PC-9 (cell line): ENCODE measurements at regions not wholly inside any gene's neighbourhood (a gene's known extent, or its start where the extent isn't known, plus 50 kb on each side); places are given as distances from the start of the nearest gene placed in this dataset.

Experiments used
- BruUV-seq: library from RNA; stranded (reverse); fragments of 400-500 nt; replicated peaks from 2 replicates; lab custom pipeline; 2021; lab: Mats Ljungman, UMichigan
- CTCF ChIA-PET: fragments of 300-600 bp; sonication (Branson Sonifier 250); formaldehyde crosslinking; loops from one replicate; lab custom pipeline; 2022; ENCODE audit warnings: antibody characterized with exemption; lab: Charles Lee
- POLR2A ChIA-PET: fragments of 300-600 bp; sonication (Branson Sonifier 250); formaldehyde crosslinking; loops from one replicate; lab custom pipeline; 2022; ENCODE audit warnings: antibody characterized with exemption; ENCODE audit not compliant: unreplicated experiment; lab: Charles Lee
- DNase-seq, 2 experiments: peaks; one replicate each; pipeline versions ENCODE4 v3.0.0 to v3.0.0-alpha.2; 2015 to 2022; ENCODE audit warnings: mixed read lengths in 1 of 2
- H2AFZ ChIP-seq: fragments of 200-600 bp; sonication (generic); 2 replicates; pipeline ENCODE4 v1.8.1; 2017; ENCODE audit warnings: antibody characterized with exemption
- H3F3A ChIP-seq: fragments of 200-600 bp; sonication (generic); 2 replicates; pipeline ENCODE4 v1.8.1; 2017; ENCODE audit warnings: antibody characterized with exemption, mild to moderate bottlenecking, low read depth; ENCODE audit not compliant: insufficient read depth
- H3K27ac ChIP-seq: fragments of 200-600 bp; sonication (generic); 2 replicates; pipeline ENCODE4 v1.6.1; 2016; ENCODE audit warnings: mixed run types
- H3K27me3 ChIP-seq: fragments of 200-600 bp; sonication (generic); 2 replicates; pipeline ENCODE4 v1.6.1; 2016; ENCODE audit warnings: low read depth, mixed run types; ENCODE audit not compliant: insufficient read depth
- H3K36me3 ChIP-seq: fragments of 200-600 bp; sonication (generic); 2 replicates; pipeline ENCODE4 v1.6.1; 2016; ENCODE audit warnings: low read depth, mixed run types
- H3K4me1 ChIP-seq: fragments of 200-600 bp; sonication (generic); replicated peaks from 2 replicates; pipeline ENCODE4 v1.6.1; 2016; ENCODE audit warnings: mixed run types; ENCODE audit not compliant: insufficient read depth
- H3K4me2 ChIP-seq: fragments of 200-600 bp; sonication (generic); 2 replicates; pipeline ENCODE4 v1.6.1; 2017; ENCODE audit warnings: mixed run types
- H3K4me3 ChIP-seq: fragments of 200-600 bp; sonication (generic); 2 replicates; pipeline ENCODE4 v1.6.1; 2016; ENCODE audit warnings: mixed run types
- H3K79me2 ChIP-seq: fragments of 200-600 bp; sonication (generic); 2 replicates; pipeline ENCODE4 v1.6.1; 2017; ENCODE audit warnings: low read depth, mixed run types
- H3K9me2 ChIP-seq: fragments of 200-600 bp; sonication (generic); 2 replicates; pipeline ENCODE4 v1.8.1; 2017; ENCODE audit warnings: mild to moderate bottlenecking; ENCODE audit not compliant: insufficient read depth
- H3K9me3 ChIP-seq: fragments of 200-600 bp; sonication (generic); 2 replicates; pipeline ENCODE4 v1.8.1; 2016; ENCODE audit warnings: low read depth; ENCODE audit not compliant: insufficient read depth
- H4K20me1 ChIP-seq: fragments of 200-600 bp; sonication (generic); 2 replicates; pipeline ENCODE4 v1.8.1; 2017; ENCODE audit not compliant: insufficient read depth
- EZH2 ChIP-seq: fragments of 200-600 bp; sonication (generic); IDR thresholded peaks from 2 replicates; pipeline ENCODE4 v1.8.0; 2017; ENCODE audit warnings: antibody characterized with exemption, low read depth
- intact Hi-C: fragments of 100-400 bp; cut with micrococcal nuclease; formaldehyde crosslinking; loops from one replicate; pipeline ENCODE4 v1.10.0; 2022; ENCODE audit not compliant: unreplicated experiment
- TF ChIP-seq, protein P1 (sequence below): fragments of 200-600 bp; sonication (generic); conservative IDR thresholded peaks from 2 replicates; pipeline ENCODE4 v1.6.1; 2017; ENCODE audit warnings: mixed run types, antibody characterized with exemption, mild to moderate bottlenecking, moderate library complexity

DNA sequence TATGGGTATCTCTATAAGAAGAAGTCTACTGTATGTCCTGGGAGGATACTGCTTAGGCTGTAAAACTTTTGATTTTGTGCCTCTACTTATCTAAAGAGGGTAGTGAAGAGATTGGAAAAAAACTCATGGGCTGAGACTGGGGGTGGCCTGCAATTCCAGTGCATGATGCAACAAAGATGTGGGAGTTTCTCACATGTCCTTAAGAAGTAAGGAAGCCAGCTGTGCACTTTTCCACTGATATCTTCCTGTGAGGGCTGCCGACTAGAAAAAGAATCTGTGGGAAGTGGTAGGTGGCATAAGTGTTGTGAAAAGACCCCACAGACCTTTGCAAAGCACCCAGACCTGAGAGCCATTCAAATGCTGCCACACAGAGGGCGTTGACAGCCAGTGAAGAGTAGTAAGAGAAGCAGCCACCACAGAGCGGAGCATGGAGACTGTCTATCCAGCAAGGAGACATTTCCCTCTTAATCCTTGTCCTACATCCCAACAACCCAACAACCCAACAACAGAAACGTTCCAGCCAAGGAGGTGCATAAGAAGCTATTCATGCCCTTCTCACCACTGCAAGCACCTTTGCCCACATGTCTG lies 65.1 kb downstream of the PFDN4 start:
- Histone ChIP-seq H4K20me1 (no peaks in the 10 kb centered on the region), H3F3A (peaks cover 23% of the 10 kb centered on the region), H3K27ac (no peak overlapping the region), H3K79me2 (no peaks in the 10 kb centered on the region), H3K9me3 (no peaks in the 10 kb centered on the region), H3K27me3 (no peaks in the 10 kb centered on the region), H3K4me3 (no peak overlapping the region), H3K4me1 (peaks cover 38% of the 10 kb centered on the region), H3K36me3 (no peaks in the 10 kb centered on the region), H3K4me2 (no peak overlapping the region), H2AFZ (no peak overlapping the region), H3K9me2 (no peaks in the 10 kb centered on the region)
- intact Hi-C loops = no loop called here
- no TSS peak for BruUV-seq
- CTCF ChIA-PET = no interaction called here
- TF ChIP-seq, protein P1, sequence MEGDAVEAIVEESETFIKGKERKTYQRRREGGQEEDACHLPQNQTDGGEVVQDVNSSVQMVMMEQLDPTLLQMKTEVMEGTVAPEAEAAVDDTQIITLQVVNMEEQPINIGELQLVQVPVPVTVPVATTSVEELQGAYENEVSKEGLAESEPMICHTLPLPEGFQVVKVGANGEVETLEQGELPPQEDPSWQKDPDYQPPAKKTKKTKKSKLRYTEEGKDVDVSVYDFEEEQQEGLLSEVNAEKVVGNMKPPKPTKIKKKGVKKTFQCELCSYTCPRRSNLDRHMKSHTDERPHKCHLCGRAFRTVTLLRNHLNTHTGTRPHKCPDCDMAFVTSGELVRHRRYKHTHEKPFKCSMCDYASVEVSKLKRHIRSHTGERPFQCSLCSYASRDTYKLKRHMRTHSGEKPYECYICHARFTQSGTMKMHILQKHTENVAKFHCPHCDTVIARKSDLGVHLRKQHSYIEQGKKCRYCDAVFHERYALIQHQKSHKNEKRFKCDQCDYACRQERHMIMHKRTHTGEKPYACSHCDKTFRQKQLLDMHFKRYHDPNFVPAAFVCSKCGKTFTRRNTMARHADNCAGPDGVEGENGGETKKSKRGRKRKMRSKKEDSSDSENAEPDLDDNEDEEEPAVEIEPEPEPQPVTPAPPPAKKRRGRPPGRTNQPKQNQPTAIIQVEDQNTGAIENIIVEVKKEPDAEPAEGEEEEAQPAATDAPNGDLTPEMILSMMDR = no peak
- no peak for TF ChIP-seq EZH2
- DNase-seq = no peak
- POLR2A ChIA-PET = no interaction called here

DNA sequence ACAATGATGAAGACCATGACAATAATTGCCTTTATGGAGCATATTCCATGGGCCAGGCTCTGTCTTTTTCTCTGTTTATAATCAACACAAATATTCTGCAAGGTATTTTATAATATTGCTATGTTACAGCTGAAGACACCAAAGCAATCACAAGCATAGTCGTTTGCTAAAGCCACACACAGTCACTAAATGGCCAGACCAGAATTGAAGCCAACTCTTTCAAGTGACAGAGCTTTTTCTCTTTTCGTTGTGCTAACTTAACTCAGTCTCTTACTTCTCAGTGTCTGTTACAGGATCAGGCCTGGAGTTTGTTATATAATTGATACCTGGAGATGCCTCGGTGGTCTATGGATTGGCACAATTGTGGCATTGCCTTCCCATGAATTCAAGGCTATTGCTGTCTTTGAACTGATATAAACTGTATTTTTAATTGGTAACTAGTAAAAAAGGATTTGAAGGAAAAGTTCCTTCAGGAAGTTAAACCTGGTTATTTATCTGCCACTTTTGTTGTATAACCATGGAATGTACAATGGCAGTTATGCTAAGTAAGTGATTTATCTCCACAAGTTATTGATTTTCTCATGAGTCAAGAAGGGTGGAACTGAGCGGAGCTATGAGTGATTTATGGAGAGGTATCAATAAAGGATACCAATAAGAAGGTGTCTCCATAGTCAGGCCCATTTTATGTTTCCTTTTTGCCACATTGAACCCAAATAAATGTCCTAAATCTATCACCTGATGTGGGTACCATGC lies 67.6 kb downstream of the PFDN4 start:
- no peak for DNase-seq
- no peak overlapping the region for H3K4me2 ChIP-seq
- TF ChIP-seq EZH2 = no peak
- TF ChIP-seq, protein P1 = no peak
- H2AFZ ChIP-seq = no peak overlapping the region
- no peaks in the 10 kb centered on the region for H4K20me1 ChIP-seq
- POLR2A ChIA-PET = interaction anchor here (0.5 to 0.7 kb wide), 2 partner anchors 11 to 15 kb away, joined by 5 to 9 read pairs; no protein-coding TSS in a partner anchor
- intact Hi-C loops = no loop called here
- no peaks in the 10 kb centered on the region for H3K79me2 ChIP-seq
- H3F3A ChIP-seq = peaks cover 4% of the 10 kb centered on the region; the same call in 1 of the 2 replicates
- H3K36me3 ChIP-seq = no peaks in the 10 kb centered on the region
- CTCF ChIA-PET = interaction anchor here (0.6 kb wide), 1 partner anchor 172 kb away, joined by 4 read pairs; no protein-coding TSS in a partner anchor
- H3K9me3 ChIP-seq = no peaks in the 10 kb centered on the region
- no peaks in the 10 kb centered on the region for H3K27me3 ChIP-seq
- peaks cover 16% of the 10 kb centered on the region for H3K4me1 ChIP-seq
- BruUV-seq = no TSS peak
- no peak overlapping the region for H3K27ac ChIP-seq
- H3K9me2 ChIP-seq = no peaks in the 10 kb centered on the region
- H3K4me3 ChIP-seq = no peak overlapping the region

DNA sequence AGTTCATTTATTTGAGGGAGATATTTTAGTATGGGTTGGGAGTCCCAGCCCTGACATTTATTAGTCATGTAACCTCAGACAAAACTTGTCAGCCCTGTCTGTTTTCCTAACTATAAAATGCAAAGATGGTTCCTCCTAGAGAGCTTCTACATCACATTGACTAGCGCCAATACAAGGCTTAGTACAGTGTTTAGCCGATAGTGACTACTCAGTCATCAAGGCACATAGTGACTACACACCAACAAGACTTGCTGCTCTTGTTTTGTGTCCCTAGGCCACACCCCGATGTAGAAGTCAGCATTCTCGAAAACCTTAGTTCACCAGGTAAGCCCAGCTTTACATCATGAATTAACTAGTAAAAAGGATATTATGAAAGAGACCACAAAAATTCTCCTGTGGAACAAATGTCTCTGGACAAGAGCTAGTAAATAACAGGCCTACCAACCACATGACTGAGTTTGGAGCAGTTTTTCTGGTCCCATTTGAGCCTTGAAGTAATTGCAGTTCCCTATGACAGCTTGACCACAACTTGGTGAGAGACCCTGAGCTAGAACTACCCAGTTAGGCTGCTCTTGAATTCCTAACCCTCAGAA lies 68.8 kb downstream of the PFDN4 start:
- Histone ChIP-seq H3K36me3 (no peaks in the 10 kb centered on the region), H2AFZ (peak overlapping the region; percentile 4; the same call in 1 of the 2 replicates), H3K9me2 (no peaks in the 10 kb centered on the region), H3F3A (peaks cover 4% of the 10 kb centered on the region; the same call in 1 of the 2 replicates), H3K4me3 (no peak overlapping the region), H3K27me3 (no peaks in the 10 kb centered on the region), H4K20me1 (no peaks in the 10 kb centered on the region), H3K27ac (no peak overlapping the region; the same call in 1 of the 2 replicates), H3K9me3 (no peaks in the 10 kb centered on the region), H3K4me1 (peaks cover 16% of the 10 kb centered on the region), H3K4me2 (peak overlapping the region; percentile 21), H3K79me2 (no peaks in the 10 kb centered on the region)
- intact Hi-C loops = no loop called here
- no peak for TF ChIP-seq EZH2
- TF ChIP-seq, protein P1 = no peak
- CTCF ChIA-PET = no interaction called here
- no TSS peak for BruUV-seq
- peak in 1 of 2 experiments; percentile 78 for DNase-seq
- POLR2A ChIA-PET = no interaction called here
